HEK293 (cell line): ENCODE measurements at regions not wholly inside any gene's neighbourhood (a gene's known extent, or its start where the extent isn't known, plus 50 kb on each side); places are given as distances from the start of the nearest gene placed in this dataset.

Source experiments
- CTCF ChIA-PET: fragments of 350-600 bp; formaldehyde crosslinking; extraction: SDS; loops from one replicate; lab custom pipeline; 2021; ENCODE audit warnings: antibody characterized with exemption; lab: Yijun Ruan, JAX
- POLR2A ChIA-PET: fragments of 300-600 bp; formaldehyde crosslinking; extraction: SDS; loops from one replicate; lab custom pipeline; 2020; ENCODE audit warnings: antibody characterized with exemption, inconsistent platforms; lab: Yijun Ruan, JAX
- H3K27ac ChIP-seq: fragments of 200-500 bp; sonication (Bioruptor generic); 2 replicates; pipeline ENCODE4 v1.5.1; 2014; ENCODE audit warnings: low read depth, low read length, control low read depth, inconsistent platforms; ENCODE audit errors: extremely low read depth
- H3K36me3 ChIP-seq, 2 experiments: fragments of 200-500 bp in 1 of 2; sonication (Bioruptor generic) in 1 of 2; 1 replicate in 1 of 2; 2 replicates in 1 of 2; pipeline ENCODE4 v1.5.1; 2014 to 2017; ENCODE audit warnings: inconsistent platforms in 2 of 2, low read length in 2 of 2; ENCODE audit not compliant: control insufficient read depth in 2 of 2, insufficient read depth in 1 of 2
- H3K4me1 ChIP-seq: fragments of 200-500 bp; sonication (Bioruptor generic); 2 replicates; pipeline ENCODE4 v1.5.1; 2014; ENCODE audit warnings: mild to moderate bottlenecking, low read length, inconsistent platforms; ENCODE audit not compliant: control insufficient read depth, insufficient read depth
- H3K4me3 ChIP-seq: 2 replicates; pipeline ENCODE4 v1.5.1; 2011; ENCODE audit warnings: low read depth, mild to moderate bottlenecking, control low read depth, low read length, moderate library complexity
- H3K9me3 ChIP-seq: fragments of 200-500 bp; sonication (Bioruptor generic); 2 replicates; pipeline ENCODE4 v1.5.1; 2014; ENCODE audit warnings: low read depth, low read length, inconsistent platforms; ENCODE audit not compliant: control insufficient read depth, insufficient read depth
- GLIS2 ChIP-seq: fragments of 450-650 bp; formaldehyde crosslinking; IDR thresholded peaks from 2 replicates; pipeline ENCODE4 v1.5.1; 2016; ENCODE audit warnings: missing biosample characterization, missing genetic modification characterization
- OVOL3 ChIP-seq: fragments of 450-650 bp; formaldehyde crosslinking; IDR thresholded peaks from 2 replicates; pipeline ENCODE4 v1.5.1; 2016; ENCODE audit warnings: missing biosample characterization, missing genetic modification characterization
- PATZ1 ChIP-seq: fragments of 450-650 bp; formaldehyde crosslinking; IDR thresholded peaks from 2 replicates; pipeline ENCODE4 v1.5.1; 2016; ENCODE audit warnings: missing biosample characterization, missing genetic modification characterization
- PRDM10 ChIP-seq: fragments of 450-650 bp; formaldehyde crosslinking; IDR thresholded peaks from 2 replicates; pipeline ENCODE4 v1.5.1; 2016; ENCODE audit warnings: missing biosample characterization, missing genetic modification characterization
- PRDM6 ChIP-seq: fragments of 450-650 bp; formaldehyde crosslinking; IDR thresholded peaks from 2 replicates; pipeline ENCODE4 v1.5.1; 2017; ENCODE audit warnings: missing biosample characterization, missing genetic modification characterization
- SETDB1 ChIP-seq: IDR thresholded peaks from one replicate; pipeline ENCODE4 v1.6.1; 2017; ENCODE audit warnings: mild to moderate bottlenecking, low read length, moderate library complexity, mixed read lengths; ENCODE audit not compliant: insufficient read length
- YY2 ChIP-seq: fragments of 450-650 bp; formaldehyde crosslinking; IDR thresholded peaks from 2 replicates; pipeline ENCODE4 v1.5.1; 2016; ENCODE audit warnings: missing biosample characterization, missing genetic modification characterization
- ZNF174 ChIP-seq: fragments of 450-650 bp; formaldehyde crosslinking; IDR thresholded peaks from 2 replicates; pipeline ENCODE4 v1.5.0; 2017; ENCODE audit warnings: missing biosample characterization, mild to moderate bottlenecking, missing genetic modification characterization
- ZNF248 ChIP-seq: fragments of 450-650 bp; formaldehyde crosslinking; IDR thresholded peaks from 2 replicates; pipeline ENCODE4 v1.5.1; 2017; ENCODE audit warnings: missing biosample characterization, missing genetic modification characterization
- ZNF449 ChIP-seq: fragments of 450-650 bp; formaldehyde crosslinking; IDR thresholded peaks from 2 replicates; pipeline ENCODE4 v1.5.1; 2017; ENCODE audit warnings: missing biosample characterization, mild to moderate bottlenecking, missing genetic modification characterization, moderate library complexity
- ZNF549 ChIP-seq: fragments of 450-650 bp; IDR thresholded peaks from 2 replicates; pipeline ENCODE4 v1.5.1; 2018; ENCODE audit warnings: missing biosample characterization, missing genetic modification characterization, mild to moderate bottlenecking, inconsistent platforms, moderate library complexity
- ZNF610 ChIP-seq: fragments of 450-650 bp; formaldehyde crosslinking; IDR thresholded peaks from 2 replicates; pipeline ENCODE4 v1.5.1; 2016; ENCODE audit warnings: missing biosample characterization, missing genetic modification characterization, borderline replicate concordance
- TF ChIP-seq, protein P1 (sequence below): fragments of 450-650 bp; formaldehyde crosslinking; IDR thresholded peaks from 2 replicates; pipeline ENCODE4 v1.5.1; 2016; ENCODE audit warnings: missing biosample characterization, missing genetic modification characterization
- TF ChIP-seq, protein P2 (sequence below): fragments of 450-650 bp; formaldehyde crosslinking; IDR thresholded peaks from 2 replicates; pipeline ENCODE4 v1.5.1; 2016; ENCODE audit warnings: missing biosample characterization, missing genetic modification characterization

GRCh38 chr2:12555012-12555645 is 161.6 kb upstream of the TRIB2 start (continued):
- TF ChIP-seq YY2 (tag by site-specific recombination), result no peak
- no peak for TF ChIP-seq ZNF549 (tag by site-specific recombination)
- TF ChIP-seq GLIS2, result no peak
- no peak for TF ChIP-seq SETDB1
- TF ChIP-seq, protein P1, sequence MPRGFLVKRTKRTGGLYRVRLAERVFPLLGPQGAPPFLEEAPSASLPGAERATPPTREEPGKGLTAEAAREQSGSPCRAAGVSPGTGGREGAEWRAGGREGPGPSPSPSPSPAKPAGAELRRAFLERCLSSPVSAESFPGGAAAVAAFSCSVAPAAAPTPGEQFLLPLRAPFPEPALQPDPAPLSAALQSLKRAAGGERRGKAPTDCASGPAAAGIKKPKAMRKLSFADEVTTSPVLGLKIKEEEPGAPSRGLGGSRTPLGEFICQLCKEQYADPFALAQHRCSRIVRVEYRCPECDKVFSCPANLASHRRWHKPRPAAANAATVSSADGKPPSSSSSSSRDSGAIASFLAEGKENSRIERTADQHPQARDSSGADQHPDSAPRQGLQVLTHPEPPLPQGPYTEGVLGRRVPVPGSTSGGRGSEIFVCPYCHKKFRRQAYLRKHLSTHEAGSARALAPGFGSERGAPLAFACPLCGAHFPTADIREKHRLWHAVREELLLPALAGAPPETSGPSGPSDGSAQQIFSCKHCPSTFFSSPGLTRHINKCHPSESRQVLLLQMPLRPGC, result no peak
- no peak for TF ChIP-seq ZNF248
- TF ChIP-seq ZNF174 (tag by site-specific recombination), result no peak
- no peak for TF ChIP-seq ZNF610 (tag by site-specific recombination)
- peak; percentile 66 for TF ChIP-seq PRDM6 (tag by site-specific recombination)
- TF ChIP-seq ZNF449, result no peak
- TF ChIP-seq, all 188 proteins: peak for 7

- CTCF ChIA-PET, result interaction anchor here (1.8 to 1.9 kb wide), 2 partner anchors 9 to 450 kb away, joined by 5 to 6 read pairs; no protein-coding TSS in a partner anchor
Observed at GRCh38 chr2:12556762-12557161, 160.0 kb upstream of the TRIB2 start.

More at GRCh38 chr2:12556762-12557161, 160.0 kb upstream of the TRIB2 start:
- Histone ChIP-seq H3K4me3 (no peak overlapping the region), H3K4me1 (peaks cover 12% of the 10 kb centered on the region), H3K9me3 (no peaks in the 10 kb centered on the region), H3K36me3 (no peaks in the 10 kb centered on the region), H3K27ac (no peak overlapping the region)
- POLR2A ChIA-PET, result no interaction called here
- no peak for TF ChIP-seq PATZ1
- no peak for TF ChIP-seq OVOL3 (tag by site-specific recombination)
- TF ChIP-seq PRDM10, result no peak
- TF ChIP-seq, protein P2, sequence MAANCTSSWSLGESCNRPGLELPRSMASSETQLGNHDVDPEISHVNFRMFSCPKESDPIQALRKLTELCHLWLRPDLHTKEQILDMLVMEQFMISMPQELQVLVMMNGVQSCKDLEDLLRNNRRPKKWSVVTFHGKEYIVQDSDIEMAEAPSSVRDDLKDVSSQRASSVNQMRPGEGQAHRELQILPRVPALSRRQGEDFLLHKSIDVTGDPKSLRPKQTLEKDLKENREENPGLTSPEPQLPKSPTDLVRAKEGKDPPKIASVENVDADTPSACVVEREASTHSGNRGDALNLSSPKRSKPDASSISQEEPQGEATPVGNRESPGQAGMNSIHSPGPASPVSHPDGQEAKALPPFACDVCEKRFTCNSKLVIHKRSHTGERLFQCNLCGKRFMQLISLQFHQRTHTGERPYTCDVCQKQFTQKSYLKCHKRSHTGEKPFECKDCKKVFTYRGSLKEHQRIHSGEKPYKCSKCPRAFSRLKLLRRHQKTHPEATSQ (tag by site-specific recombination), result no peak
